ENCODE measurements at regions not wholly inside any gene's neighbourhood (a gene's known extent, or its start where the extent isn't known, plus 50 kb on each side); places are given as distances from the start of the nearest gene placed in this dataset.

DNA sequence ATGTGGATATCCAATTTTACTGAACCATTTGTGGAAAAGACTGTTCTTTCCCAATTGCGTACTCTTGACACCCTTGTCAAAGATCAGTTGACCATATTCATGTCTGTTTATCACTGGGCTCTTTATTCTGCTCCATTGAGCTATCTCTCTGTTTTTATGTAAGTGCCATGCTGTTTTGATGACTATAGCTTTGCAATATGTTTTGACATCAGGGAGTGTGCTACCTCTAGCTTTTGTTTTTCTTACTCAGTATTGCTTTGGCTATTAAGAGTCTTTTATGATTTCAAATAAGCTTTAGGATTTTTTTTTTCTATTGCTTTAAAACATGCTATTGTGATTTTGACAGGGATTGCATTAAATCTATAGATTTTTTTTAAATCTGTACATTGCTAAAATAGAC, 194.3 kb downstream of the SNAPC1 start:
- TF ChIP-seq, protein P1, sequence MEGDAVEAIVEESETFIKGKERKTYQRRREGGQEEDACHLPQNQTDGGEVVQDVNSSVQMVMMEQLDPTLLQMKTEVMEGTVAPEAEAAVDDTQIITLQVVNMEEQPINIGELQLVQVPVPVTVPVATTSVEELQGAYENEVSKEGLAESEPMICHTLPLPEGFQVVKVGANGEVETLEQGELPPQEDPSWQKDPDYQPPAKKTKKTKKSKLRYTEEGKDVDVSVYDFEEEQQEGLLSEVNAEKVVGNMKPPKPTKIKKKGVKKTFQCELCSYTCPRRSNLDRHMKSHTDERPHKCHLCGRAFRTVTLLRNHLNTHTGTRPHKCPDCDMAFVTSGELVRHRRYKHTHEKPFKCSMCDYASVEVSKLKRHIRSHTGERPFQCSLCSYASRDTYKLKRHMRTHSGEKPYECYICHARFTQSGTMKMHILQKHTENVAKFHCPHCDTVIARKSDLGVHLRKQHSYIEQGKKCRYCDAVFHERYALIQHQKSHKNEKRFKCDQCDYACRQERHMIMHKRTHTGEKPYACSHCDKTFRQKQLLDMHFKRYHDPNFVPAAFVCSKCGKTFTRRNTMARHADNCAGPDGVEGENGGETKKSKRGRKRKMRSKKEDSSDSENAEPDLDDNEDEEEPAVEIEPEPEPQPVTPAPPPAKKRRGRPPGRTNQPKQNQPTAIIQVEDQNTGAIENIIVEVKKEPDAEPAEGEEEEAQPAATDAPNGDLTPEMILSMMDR (IDR thresholded peaks at IDR 0.05; ENCODE audit: control insufficient read depth, extremely low read depth, insufficient read depth) = no peak
- DNase-seq (ENCODE audit: low read depth) = no peak
- H3K4me3 ChIP-seq (ENCODE audit: low read depth, low read length) = no peak overlapping the region

DNA sequence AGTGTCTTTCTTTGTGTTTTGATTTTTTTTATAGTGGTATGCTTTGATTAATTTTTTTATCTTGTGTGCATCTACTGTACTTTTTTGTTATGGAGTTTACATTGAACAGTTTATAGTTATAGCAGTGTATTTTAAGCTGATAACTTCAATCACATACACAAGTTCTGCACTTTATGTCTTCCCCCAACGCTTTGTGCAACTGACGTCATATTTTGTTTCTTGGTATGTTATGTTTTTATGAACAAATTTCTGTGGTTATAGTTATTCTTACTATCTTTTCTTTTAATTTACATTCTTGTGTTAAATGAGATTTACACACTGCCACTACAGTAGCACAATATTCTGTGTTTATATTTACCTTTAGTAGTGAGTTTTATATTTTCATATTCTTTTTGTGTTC, 197.1 kb downstream of the SNAPC1 start:
- no peak overlapping the region for H3K4me3 ChIP-seq (ENCODE audit: low read depth, low read length)
- TF ChIP-seq, protein P1 (IDR thresholded peaks at IDR 0.05; ENCODE audit: control insufficient read depth, extremely low read depth, insufficient read depth) = no peak
- DNase-seq (ENCODE audit: low read depth) = no peak

DNA sequence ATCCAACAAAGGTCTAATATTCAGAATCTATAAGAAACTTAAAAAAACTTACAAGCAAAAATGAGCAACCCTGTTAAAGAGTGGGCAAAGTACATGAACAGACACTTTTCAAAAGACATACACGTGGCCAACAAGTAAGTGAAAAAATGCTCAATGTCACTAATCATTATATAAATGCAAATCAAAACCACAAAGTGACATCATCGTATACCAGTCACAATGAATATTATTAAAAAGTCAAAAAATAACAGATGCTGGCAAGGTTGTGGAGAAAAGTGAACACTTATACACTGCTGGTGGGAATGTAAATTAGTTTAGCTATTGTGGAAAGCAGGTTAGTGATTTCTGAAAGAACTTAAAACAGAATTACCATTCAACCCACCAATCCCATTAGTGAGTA, 199.1 kb downstream of the SNAPC1 start:
- no peak for DNase-seq (ENCODE audit: low read depth)
- H3K4me3 ChIP-seq (ENCODE audit: low read depth, low read length) = no peak overlapping the region
- TF ChIP-seq, protein P1 (IDR thresholded peaks at IDR 0.05; ENCODE audit: control insufficient read depth, extremely low read depth, insufficient read depth) = no peak

DNA sequence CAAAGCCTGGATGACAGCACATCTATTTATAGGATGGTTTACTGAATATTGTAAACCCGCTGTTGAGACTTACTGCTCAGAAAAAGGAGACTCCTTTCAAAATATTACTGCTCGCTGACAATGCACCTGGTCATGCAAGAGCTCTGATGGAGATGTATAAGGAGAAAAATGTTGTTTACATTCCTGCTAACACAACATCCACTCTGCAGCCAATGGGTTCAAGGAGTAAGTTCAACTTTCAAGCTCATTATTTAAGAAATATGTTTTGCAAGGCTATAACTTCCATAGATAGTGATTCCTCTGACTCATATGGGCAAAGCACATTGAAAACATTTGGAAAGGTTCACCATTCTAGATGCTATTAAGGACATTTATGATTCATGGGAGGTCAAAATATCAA, 201.7 kb downstream of the SNAPC1 start:
- TF ChIP-seq, protein P1 (IDR thresholded peaks at IDR 0.05; ENCODE audit: control insufficient read depth, extremely low read depth, insufficient read depth) = no peak
- no peak overlapping the region for H3K4me3 ChIP-seq (ENCODE audit: low read depth, low read length)
- DNase-seq (ENCODE audit: low read depth) = no peak

DNA sequence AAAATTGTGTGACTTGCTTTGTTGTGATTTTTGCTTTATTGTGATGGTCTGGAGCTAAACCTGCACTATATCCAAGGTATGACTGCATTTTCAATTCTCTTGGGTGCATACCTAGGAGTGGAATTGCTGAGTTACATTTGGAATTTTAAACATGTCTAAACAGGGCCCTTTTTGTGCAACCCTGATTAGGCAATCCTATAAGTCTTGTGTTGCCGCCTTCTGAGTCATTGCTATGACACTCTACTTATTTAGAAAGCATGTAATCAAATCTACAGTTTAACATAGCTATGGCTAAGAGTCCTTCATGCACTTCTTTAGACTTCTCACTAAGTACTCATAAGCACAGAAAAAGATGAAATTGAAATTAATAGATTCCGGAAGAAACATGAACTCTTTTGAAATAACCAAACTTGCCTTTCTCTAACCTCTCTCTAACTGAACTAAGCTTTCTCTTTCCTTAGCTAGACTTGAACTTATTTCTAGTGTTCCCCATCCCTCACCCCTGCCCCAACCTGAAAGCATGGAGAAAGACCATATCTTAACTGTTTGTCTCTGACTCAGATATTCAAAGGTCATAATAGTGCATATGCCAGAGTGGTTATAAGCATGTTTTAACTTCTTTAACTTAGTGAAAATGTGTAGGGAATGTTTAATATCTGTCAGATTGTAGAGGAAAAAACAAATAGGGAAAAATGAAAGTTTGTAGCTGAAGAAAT, 203.0 kb downstream of the SNAPC1 start:
- TF ChIP-seq, protein P1 (IDR thresholded peaks at IDR 0.05; ENCODE audit: control insufficient read depth, extremely low read depth, insufficient read depth) = no peak
- no peak overlapping the region for H3K4me3 ChIP-seq (ENCODE audit: low read depth, low read length)
- no peak for DNase-seq (ENCODE audit: low read depth)

DNA sequence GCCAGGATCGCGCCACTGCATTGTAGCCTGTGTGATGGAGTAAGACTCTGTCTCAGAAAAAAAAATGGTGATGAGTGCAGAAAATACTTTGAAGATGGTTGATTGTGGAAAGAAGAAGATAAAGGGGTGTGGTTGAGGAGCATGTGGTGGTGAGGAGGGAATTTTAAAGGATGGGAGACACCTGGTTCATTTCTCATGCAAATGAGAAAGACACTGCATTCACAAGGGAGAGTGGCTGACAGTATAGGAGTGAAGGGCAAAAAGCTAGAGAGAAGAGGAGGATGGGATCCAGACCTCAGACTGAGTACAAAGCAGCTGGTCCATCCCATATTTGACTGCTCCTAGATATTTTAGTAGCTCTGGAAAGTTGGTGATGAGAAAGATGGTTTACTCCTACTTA, 206.0 kb downstream of the SNAPC1 start:
- H3K4me3 ChIP-seq (ENCODE audit: low read depth, low read length) = no peak overlapping the region
- TF ChIP-seq, protein P1 (IDR thresholded peaks at IDR 0.05; ENCODE audit: control insufficient read depth, extremely low read depth, insufficient read depth) = no peak
- DNase-seq (ENCODE audit: low read depth) = no peak

DNA sequence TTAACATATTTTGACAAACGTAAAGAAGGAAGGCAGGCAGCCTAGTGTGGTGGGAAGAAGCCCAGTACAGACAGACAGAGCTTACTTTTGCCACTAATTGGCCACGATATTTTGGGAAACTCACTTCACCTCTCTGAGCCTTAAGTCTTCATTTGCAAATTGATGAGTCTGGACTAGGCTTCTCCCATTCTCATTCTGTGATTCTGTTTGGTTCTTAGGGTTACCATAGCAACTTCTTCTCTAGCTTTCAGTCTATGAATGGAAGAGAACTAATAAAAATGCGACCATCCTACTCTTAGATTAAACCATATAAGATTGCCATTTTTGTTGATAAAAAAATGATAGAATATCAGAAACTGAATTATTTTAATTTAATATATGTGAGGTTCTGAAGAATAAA, 210.5 kb downstream of the SNAPC1 start:
- H3K4me3 ChIP-seq (ENCODE audit: low read depth, low read length) = no peak overlapping the region
- TF ChIP-seq, protein P1 (IDR thresholded peaks at IDR 0.05; ENCODE audit: control insufficient read depth, extremely low read depth, insufficient read depth) = no peak
- no peak for DNase-seq (ENCODE audit: low read depth)

Measured in LNCaP clone FGC (cell line).